22Rv1 (cell line): ENCODE measurements at regions not wholly inside any gene's neighbourhood (a gene's known extent, or its start where the extent isn't known, plus 50 kb on each side); places are given as distances from the start of the nearest gene placed in this dataset.

Source experiments
- H3K27ac ChIP-seq: fragments of 450-650 bp; 2 replicates; pipeline ENCODE4 v1.5.1; 2017
- CTCF ChIP-seq: fragments of 450-650 bp; IDR thresholded peaks from 2 replicates; pipeline ENCODE4 v1.5.1; 2017; ENCODE audit warnings: mild to moderate bottlenecking
- ZFX ChIP-seq: fragments of 450-650 bp; IDR thresholded peaks from 2 replicates; pipeline ENCODE4 v1.6.1; 2017; ENCODE audit warnings: antibody characterized with exemption, borderline replicate concordance

- TF ChIP-seq ZFX: no peak
- no peak for TF ChIP-seq CTCF
- H3K27ac ChIP-seq: no peak overlapping the region
Observed at GRCh38 chr22:22075382-22076163, 93.0 kb upstream of the TOP3B start.

GRCh38 chr22:22074634-22075381 is 92.2 kb upstream of the TOP3B start:
- H3K27ac ChIP-seq: no peak overlapping the region

GRCh38 chr22:22073769-22074561 is 91.4 kb upstream of the TOP3B start:
- H3K27ac ChIP-seq: no peak overlapping the region
- TF ChIP-seq ZFX (no peak), CTCF (no peak)

More at GRCh38 chr22:22074634-22075381, 92.2 kb upstream of the TOP3B start:
- TF ChIP-seq CTCF (no peak), ZFX (no peak)

GRCh38 chr22:22072169-22072836 is 89.7 kb upstream of the TOP3B start:
- TF ChIP-seq CTCF: no peak
- TF ChIP-seq ZFX: no peak
- no peak overlapping the region for H3K27ac ChIP-seq

- no peak for TF ChIP-seq CTCF
- no peak for TF ChIP-seq ZFX
- H3K27ac ChIP-seq: no peak overlapping the region
Observed at GRCh38 chr22:22071455-22071854, 88.9 kb upstream of the TOP3B start.

GRCh38 chr22:22070371-22070824 is 87.8 kb upstream of the TOP3B start:
- no peak for TF ChIP-seq CTCF
- TF ChIP-seq ZFX: no peak
- no peak overlapping the region for H3K27ac ChIP-seq
